GM04504 (cell line): ENCODE measurements at regions not wholly inside any gene's neighbourhood (a gene's known extent, or its start where the extent isn't known, plus 50 kb on each side); places are given as distances from the start of the nearest gene placed in this dataset.
A peak's percentile ranks its signal among the peaks of the same experiment; 100 is the strongest.

ENCODE experiments used
- DNase-seq: peaks from one replicate; pipeline ENCODE4 v3.0.0-alpha.2; 2012; ENCODE audit warnings: low read depth

DNA sequence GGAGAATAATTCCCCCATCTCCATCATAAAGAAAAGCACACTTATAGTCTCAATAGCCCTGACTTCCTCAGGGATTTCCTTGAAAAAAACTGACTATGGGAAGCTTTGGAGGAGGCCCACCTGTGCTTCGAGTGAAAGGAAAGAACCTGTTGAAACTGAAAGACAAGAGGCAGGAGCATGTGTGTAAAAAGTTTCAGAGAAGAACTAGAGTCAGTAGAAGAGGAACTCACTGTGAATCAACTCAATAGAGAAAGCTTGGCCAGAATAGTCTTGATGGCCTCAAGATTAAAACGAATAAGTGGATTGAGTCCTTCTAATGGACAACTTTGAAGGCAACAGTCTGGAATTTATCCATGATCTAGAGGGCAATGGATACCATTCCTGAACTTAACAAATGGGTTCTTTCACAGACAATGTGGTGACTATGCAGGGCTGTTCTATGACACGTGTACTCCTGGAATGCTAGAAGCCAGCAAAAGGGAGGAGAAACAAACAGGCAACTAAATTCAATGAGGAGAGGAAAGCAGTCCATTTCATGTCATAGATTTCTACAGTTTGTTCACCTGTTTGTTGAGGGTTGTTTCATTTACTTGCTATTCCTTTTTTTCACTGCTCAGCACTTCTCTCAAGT is 442.3 kb downstream of the GRB14 start:
- DNase-seq, result peak; percentile 9

DNA sequence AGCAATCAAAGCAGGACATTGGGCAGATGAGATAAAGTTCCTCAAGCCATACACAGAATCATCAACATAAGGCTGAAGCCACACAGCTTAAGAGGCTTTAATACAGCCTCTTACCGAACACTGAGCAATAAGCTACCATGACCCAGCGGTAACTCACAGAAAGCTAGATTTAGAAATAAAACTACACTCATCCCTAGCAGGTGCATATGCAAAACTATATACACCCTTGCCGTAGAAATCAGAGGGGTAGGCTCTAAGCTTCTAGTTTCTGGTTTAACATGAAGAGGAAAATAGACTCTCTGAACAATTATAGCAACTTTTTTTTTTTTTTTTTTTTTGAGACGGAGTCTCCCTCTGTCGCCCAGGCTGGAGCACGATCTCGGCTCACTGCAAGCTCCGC is 428.8 kb upstream of the FIGN start:
- DNase-seq, result no peak

GRCh38 chr2:164155558-164155957 is 419.8 kb upstream of the FIGN start:
- no peak for DNase-seq

GRCh38 chr2:164151522-164151921 is 415.7 kb upstream of the FIGN start:
- no peak for DNase-seq

DNA sequence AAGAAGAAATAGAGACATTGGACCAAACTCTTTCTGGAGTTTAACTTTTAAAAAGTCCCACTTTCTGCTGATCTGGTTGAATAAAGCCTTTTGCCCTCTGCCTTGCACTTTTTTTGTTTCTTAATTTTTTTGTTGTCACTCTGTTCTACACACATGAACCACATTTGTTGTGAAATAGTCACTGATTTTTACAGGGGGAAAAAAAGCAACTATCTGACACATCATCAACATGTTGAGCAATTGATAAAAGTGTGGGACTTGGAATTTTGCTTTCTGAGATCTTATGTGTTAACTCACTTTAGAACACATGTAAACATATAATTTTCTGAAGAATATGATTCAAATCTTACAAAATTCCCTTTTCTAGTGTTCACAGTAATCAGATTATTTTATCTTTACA is 414.8 kb upstream of the FIGN start:
- no peak for DNase-seq

- DNase-seq, result no peak
These were observed 410.6 kb upstream of the FIGN start for GRCh38 chr2:164146441-164146840.

DNA sequence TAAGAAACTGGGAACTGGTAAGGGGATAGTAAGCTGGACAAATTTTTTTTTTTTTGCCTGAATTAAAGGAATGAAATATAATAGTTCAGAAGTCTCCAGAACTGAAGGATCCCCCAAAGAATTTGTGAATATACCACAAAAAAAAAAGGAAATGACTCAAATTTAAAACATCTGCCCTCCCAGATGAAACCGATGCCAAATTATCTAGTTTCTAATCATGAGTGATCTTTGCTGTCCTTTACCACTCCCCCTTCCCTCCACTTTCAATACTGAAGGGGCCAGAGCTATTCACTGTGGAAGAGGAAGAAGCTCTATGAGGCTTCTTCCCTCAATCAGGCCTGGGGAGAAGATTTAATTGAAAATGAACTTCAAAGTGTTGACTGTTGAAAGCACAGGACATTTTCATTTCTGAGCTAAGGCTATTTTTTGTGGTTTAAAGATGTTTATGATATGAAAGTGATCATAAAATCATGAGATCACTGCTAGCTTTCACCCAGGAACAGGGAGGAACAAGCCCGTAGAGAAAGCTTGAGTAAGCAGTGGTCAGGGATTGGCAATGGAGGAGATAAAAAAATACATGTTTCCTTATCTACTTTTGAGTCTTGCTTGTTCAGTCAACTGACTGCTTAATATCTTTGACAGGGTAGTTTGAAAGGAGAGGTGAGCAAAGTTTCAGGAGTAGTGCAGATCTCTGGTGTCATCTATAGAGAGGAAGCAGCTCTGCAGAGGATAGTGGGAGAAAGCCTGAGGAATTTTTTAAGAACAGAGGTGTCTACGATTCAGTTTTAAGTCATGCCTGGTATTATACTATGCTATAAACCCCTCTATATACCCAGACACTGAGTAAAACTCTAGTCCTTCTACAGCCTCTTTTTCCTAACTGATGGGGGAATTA is 409.5 kb upstream of the FIGN start:
- DNase-seq, result peak; percentile 10

DNA sequence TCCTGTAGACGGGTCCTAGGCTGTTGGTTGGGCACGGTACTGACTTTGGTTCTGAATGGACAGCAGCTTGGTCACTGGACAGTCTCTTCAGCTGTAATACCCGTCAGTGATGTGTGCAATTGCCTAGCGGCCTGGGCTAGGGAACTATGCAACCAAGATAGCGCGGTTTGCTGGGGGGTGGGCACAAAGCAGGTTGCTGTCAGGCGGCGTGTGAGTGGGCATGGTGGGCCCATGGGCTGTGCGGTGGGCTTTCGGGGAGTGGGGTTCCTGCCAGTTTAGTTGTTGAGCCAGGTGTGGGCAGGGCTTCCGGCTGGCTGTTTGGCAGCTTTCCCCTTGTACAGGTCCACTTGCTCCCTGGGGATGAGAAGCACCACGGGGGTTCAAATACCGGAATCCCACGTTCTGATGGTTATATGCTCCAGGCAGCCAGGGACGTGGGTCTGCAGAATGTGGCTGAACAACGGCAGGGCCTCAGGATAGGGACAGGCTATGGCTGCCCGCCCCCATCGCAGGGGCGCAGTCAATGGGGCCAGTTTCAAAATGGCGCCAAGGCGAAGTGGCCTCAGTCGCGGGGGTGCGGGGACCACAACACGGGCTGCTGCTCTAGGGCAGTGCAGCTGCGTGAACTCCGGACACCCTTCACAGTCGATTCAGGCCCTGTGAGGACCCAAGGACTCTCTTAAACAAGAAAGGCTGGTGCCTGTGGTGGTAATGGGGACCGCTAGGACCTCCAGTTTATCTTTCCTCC is 407.5 kb upstream of the FIGN start:
- DNase-seq, result no peak

- no peak for DNase-seq
These were observed 406.9 kb upstream of the FIGN start for GRCh38 chr2:164142755-164143154.

DNA sequence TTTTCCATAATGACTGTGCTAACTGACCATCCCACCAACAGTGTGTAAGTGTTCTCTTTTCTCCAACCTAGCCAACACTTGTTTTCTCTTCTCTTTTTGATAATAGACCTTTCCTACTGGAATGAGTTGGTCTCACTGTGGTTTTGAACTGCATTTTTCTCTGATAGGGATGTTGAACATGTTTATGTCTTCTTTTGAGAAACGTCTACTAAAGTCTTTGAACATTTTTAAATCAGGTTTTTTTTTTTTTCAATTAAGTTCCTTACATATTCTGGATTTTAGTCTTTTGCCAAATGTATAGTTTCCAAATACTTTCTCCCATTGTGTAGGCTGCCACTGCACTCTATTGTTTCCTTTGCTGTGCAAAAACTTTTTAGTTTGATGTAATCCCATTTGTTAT is 405.5 kb upstream of the FIGN start:
- DNase-seq, result no peak

GRCh38 chr2:164138750-164139149 is 402.9 kb upstream of the FIGN start:
- DNase-seq, result no peak

- DNase-seq, result no peak
These were observed 398.5 kb upstream of the FIGN start for GRCh38 chr2:164134336-164134735.

DNA sequence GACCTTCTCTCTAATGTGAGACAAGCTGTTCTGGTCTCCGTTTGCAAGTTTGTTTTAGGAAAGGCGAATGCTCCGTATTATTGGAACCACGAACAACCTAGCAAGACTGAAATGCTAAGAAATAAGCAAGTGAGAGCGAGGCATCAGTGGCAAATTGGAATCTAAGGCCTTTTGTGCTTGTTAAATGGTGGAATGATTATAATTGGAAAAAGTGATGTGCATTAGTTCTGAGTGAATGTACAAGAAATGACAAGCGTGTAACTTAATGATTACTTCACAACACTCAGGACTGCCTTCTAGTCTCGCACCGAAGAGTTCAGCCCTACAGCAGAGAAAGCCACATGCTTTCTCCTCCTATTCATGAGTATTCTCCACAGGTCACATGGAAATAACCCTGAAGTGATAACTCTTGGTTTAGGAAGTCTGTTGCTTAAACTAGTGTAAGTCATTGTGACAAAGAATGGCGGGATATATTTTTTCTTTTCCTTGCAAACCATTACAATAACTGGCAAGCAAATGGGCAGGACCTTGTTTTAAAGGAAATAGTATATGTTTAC is 392.2 kb upstream of the FIGN start:
- no peak for DNase-seq

DNA sequence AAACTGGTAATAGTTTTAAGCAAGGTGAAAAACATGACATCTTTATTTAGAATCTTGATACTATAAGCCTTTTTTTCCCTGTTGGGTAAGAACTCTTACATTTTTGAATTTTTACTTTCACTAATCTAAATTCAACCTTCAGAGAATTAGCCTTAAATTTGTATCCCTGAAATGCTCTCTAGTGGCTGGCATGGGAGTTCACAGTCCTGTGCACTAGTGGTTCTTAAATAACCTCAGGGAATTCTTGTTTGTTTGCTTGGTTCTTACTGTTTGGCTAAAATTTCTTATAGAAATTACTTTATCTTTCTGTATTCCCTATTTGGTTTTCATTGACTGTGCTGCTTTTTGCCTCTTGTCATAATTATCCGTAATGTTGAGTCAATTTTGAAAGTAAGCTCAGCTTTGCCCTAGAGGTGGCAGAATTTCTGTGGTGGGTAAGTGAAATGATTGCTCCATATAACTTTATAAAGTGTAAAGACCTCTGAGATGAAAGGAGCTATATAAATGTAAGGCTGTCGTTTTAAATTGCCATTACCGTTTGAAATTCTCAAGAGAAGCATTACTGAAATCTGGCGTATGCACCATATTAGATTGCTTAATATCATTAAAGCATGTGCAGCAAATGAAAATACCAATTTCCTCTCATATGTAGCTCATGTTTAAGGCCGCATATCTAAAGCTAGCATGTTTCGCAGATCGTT is 391.3 kb upstream of the FIGN start:
- no peak for DNase-seq

DNA sequence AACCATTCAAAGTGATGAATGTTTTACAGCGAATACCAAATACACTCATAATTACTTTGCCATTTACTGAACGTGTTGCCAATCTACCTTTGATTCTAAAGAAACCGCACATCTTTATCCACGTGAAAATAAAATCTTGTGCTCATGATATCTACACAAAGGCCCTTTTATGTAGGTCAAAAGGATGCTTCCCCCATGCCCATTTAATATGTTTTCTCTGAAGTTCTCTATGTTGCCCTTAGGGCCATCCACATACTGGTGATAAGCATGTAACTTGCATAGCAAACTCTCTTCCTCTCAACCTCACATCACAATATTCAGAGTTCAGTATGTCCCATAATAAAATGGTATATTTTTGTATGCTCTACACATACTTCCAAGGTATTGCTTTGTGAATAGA is 380.0 kb upstream of the FIGN start:
- DNase-seq, result no peak

GRCh38 chr2:164114937-164115336 is 379.1 kb upstream of the FIGN start:
- no peak for DNase-seq

- no peak for DNase-seq
These were observed 376.3 kb upstream of the FIGN start for GRCh38 chr2:164112105-164112504.

GRCh38 chr2:164110515-164110914 is 374.7 kb upstream of the FIGN start:
- no peak for DNase-seq

DNA sequence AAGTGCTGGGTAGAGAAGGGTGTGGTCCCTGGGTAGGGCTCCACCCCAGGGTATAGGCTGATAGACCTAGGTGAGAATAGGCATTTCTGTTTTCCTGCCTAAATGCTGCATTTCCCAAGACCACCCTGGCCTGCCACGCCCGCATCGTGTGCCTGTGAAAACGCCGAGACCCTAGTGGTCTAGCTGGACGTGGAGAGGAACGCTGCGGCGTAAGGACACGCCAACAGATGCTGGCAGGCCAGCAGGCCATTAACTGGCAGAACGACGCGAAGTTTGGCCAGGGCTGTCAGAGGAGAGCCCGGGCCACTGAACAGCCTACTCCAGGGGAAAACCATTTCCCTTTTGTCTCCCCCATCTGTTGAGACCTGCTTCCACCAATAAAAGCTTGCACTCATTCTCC is 373.2 kb upstream of the FIGN start:
- no peak for DNase-seq

GRCh38 chr2:164103271-164103670 is 367.5 kb upstream of the FIGN start:
- no peak for DNase-seq

DNA sequence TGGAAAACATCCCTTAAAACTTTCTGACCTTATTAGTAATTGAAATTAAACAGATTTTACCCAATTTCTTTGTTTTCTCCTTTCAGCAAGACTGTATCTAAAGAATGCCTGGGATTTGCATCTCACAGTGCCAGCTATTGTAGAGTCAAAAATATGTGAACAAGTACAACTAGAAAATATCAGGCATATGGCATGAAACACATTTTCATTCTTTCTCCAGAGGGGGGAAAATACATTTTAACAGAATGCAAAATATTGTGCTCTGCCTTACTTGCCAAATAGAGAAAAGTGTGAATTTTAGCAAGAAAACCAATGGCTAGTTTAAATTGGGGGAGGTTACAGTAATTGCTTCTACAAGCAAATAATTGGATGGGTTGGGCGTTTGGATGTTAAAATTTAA is 366.6 kb upstream of the FIGN start:
- no peak for DNase-seq

DNA sequence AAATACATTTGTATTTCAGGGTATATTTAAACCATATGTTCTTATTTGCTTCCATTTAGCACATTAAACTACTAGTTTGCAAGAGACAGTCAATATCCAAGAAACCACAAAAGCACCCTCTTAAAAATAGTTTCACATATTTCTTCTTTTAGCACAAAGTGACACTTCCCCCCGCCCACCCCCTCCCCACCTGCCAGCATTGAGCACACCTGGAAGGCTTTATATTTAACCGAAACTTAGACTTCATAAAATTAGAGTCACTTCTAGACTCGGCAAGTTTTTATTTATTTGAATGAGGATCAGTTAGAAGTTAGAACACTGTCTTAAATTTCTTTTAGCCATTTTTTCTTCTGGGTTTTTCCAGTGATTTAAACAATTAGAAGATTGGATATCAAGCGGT is 355.9 kb upstream of the FIGN start:
- no peak for DNase-seq
